Upper lobe of left lung (tissue), 6 donors: ENCODE measurements at regions not wholly inside any gene's neighbourhood (a gene's known extent, or its start where the extent isn't known, plus 50 kb on each side); places are given as distances from the start of the nearest gene placed in this dataset.

ENCODE experiments used
- ATAC-seq, 2 donors: fragments of 200-7000 bp; cut with Tn5 transposase; one replicate each; pipeline ENCODE4 v1.9.1; 2022; ENCODE audit warnings: mild to moderate bottlenecking in 2 of 2, moderate library complexity in 2 of 2; ENCODE audit not compliant: low FRiP score in 2 of 2
- DNase-seq, 2 donors: peaks; one replicate each; pipeline ENCODE4 v3.0.0-alpha.2; 2019 to 2020
- H3K27ac ChIP-seq, 4 donors: fragments of 200-600 bp; sonication (generic); one replicate each; pipeline ENCODE4 v1.5.1; 2016 to 2019
- H3K27me3 ChIP-seq, 4 donors: fragments of 200-600 bp; sonication (generic); one replicate each; pipeline ENCODE4 v1.5.1; 2017 to 2019
- H3K36me3 ChIP-seq, 4 donors: fragments of 200-600 bp; sonication (generic); one replicate each; pipeline ENCODE4 v1.5.1; 2016 to 2019
- H3K4me1 ChIP-seq, 4 donors: fragments of 200-600 bp; sonication (generic); one replicate each; pipeline ENCODE4 v1.5.1; 2018 to 2019
- H3K4me3 ChIP-seq, 4 donors: fragments of 200-600 bp; sonication (generic); one replicate each; pipeline ENCODE4 v1.5.1; 2017 to 2019; ENCODE audit warnings: mild to moderate bottlenecking in 2 of 4, moderate library complexity in 1 of 4
- H3K9me3 ChIP-seq, 4 donors: fragments of 200-600 bp; sonication (generic); one replicate each; pipeline ENCODE4 v1.5.1; 2018 to 2019
- CTCF ChIP-seq, 6 experiments: fragments of 450-650 bp in 4 of 6; fragments of 200-600 bp in 2 of 6; sonication (generic) in 2 of 6; IDR thresholded peaks; one replicate each; pipeline ENCODE4 v1.5.1; 2016 to 2019; ENCODE audit warnings: antibody characterized with exemption in 6 of 6
- EP300 ChIP-seq, 4 donors: sonication (generic); formaldehyde crosslinking; IDR thresholded peaks; one replicate each; pipeline ENCODE4 v1.5.1; 2017; ENCODE audit warnings: antibody characterized with exemption in 4 of 4, control low read depth in 2 of 4
- POLR2A ChIP-seq, 4 donors: fragments of 450-650 bp; IDR thresholded peaks; one replicate each; pipeline ENCODE4 v1.5.1; 2016 to 2017; ENCODE audit warnings: antibody characterized with exemption in 4 of 4, mild to moderate bottlenecking in 2 of 4
- POLR2AphosphoS5 ChIP-seq, 2 donors: sonication (generic); formaldehyde crosslinking; IDR thresholded peaks; one replicate each; pipeline ENCODE4 v1.5.1; 2017; ENCODE audit warnings: antibody characterized with exemption in 2 of 2
- WGBS, 2 donors: methylation state at CpG; one replicate each; pipeline ENCODE4 v1.1.5; 2017 to 2018; 5-methylcytosine and 5-hydroxymethylcytosine counted together
- donor health status: DM: no; HTN: no; CAD: no; lungs with moderate emphysema.
- donor health status: DM: no; HTN: yes; CAD: no; lungs with severe emphysema.

DNA sequence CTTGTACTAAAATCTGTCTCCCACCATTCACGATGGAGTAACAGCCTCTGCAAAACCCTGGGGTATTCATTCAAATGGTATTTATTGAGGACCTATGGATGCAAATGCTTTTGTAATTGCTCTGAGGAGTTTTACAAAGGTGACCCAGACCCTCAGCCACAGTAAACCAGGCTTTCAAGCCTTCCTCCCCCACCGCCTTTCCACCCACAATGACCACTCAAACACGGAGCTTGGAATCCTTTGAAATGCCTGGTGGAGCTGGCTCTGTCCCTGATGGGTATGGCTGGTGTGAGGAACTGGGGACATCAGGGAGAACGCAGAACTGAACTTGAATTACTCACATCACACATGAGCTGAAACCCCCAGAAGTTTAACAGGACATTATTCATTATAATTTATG lies 246.4 kb downstream of the CDH26 start:
- ATAC-seq (no peak), DNase-seq (no peak)
- 68 to 72% methylated on average over 4 of the region's 4 CpGs for WGBS, 2 donors
- TF ChIP-seq POLR2AphosphoS5 (IDR thresholded peaks at IDR 0.05) (no peak), CTCF (IDR thresholded peaks at IDR 0.05) (no peak), POLR2A (IDR thresholded peaks at IDR 0.05) (no peak), EP300 (IDR thresholded peaks at IDR 0.05) (no peak)
- Histone ChIP-seq H3K27ac (no peak overlapping the region), H3K36me3 (no peaks in the 10 kb centered on the region), H3K4me1 (no peaks in the 10 kb centered on the region), H3K9me3 (no peaks in the 10 kb centered on the region), H3K27me3 (no peaks in the 10 kb centered on the region), H3K4me3 (no peak overlapping the region)

DNA sequence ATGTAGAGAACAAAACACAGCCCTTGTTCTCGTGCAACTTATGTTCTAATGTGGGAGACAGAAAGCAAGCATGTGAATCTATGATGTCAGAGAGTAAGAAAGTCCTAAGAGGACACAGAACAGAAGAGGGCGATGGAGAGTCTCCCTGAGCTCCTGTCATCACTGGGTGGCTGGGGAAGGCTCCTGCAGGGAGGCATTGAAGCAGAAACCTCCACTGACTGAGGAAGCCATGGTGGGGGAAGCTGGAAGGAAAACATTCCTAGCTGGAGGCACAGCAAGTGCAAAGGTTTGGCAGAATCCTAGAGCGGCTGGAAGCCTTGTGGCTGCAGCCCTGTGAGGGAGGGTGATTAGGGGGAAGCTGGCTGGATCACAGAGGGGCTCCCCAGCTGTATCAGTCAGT lies 248.0 kb downstream of the CDH26 start:
- H3K4me1 ChIP-seq, result peaks cover 0 to 5% (median 0%) of the 10 kb centered on the region in 4 donors
- DNase-seq (no peak), ATAC-seq (no peak)
- no peak overlapping the region for H3K27ac ChIP-seq
- H3K9me3 ChIP-seq, result no peaks in the 10 kb centered on the region
- no peaks in the 10 kb centered on the region for H3K27me3 ChIP-seq
- WGBS, 2 donors, result 42 to 55% methylated on average over 2 to 3 of the region's 3 CpGs
- H3K36me3 ChIP-seq, result no peaks in the 10 kb centered on the region
- no peak for TF ChIP-seq EP300 (IDR thresholded peaks at IDR 0.05)
- no peak for TF ChIP-seq CTCF (IDR thresholded peaks at IDR 0.05)
- TF ChIP-seq POLR2AphosphoS5 (IDR thresholded peaks at IDR 0.05), result no peak
- TF ChIP-seq POLR2A (IDR thresholded peaks at IDR 0.05), result no peak
- H3K4me3 ChIP-seq, result no peak overlapping the region

DNA sequence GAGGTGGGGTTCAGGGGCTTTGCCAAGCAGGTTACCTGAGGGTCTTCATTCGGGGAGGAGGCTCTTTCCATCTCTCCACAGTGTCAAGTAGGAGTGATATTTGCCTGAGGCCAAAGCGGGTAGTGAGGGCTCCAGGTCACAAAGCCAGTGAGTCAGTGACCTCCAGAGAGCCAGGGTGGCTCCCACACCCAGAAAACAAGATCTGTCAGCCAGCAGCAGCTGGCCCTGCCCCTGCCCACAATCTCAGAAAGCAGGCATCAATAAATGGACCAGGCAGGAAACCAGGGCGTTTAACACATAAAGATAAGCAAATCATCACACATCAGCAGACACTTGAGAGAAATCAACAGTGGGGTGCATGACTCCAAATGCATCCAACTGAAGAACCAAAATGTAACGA lies 250.8 kb downstream of the CDH26 start:
- H3K27ac ChIP-seq, result no peak overlapping the region
- no peak for DNase-seq
- no peak overlapping the region for H3K4me3 ChIP-seq
- no peaks in the 10 kb centered on the region for H3K27me3 ChIP-seq
- no peak for ATAC-seq
- no peaks in the 10 kb centered on the region for H3K9me3 ChIP-seq
- TF ChIP-seq EP300 (IDR thresholded peaks at IDR 0.05), result no peak
- TF ChIP-seq POLR2A (IDR thresholded peaks at IDR 0.05), result no peak
- no peak for TF ChIP-seq POLR2AphosphoS5 (IDR thresholded peaks at IDR 0.05)
- no peak for TF ChIP-seq CTCF (IDR thresholded peaks at IDR 0.05)
- peaks cover 0 to 5% (median 0%) of the 10 kb centered on the region in 4 donors for H3K4me1 ChIP-seq
- H3K36me3 ChIP-seq, result no peaks in the 10 kb centered on the region
- 36 to 42% methylated on average over 4 of the region's 4 CpGs for WGBS, 2 donors

GRCh38 chr20:60210779-60211617 lies 252.8 kb downstream of the CDH26 start:
- Histone ChIP-seq H3K36me3 (no peaks in the 10 kb centered on the region), H3K27me3 (no peaks in the 10 kb centered on the region), H3K4me1 (peaks cover 0 to 5% (median 0%) of the 10 kb centered on the region in 4 donors), H3K9me3 (no peaks in the 10 kb centered on the region), H3K4me3 (no peak overlapping the region), H3K27ac (no peak overlapping the region)
- WGBS, 2 donors, result 38 to 39% methylated on average over 25 of the region's 25 CpGs
- ATAC-seq, result peak; percentile 78 to 86
- peak in 1 of 2 donors; percentile 73 for DNase-seq
- no peak for TF ChIP-seq POLR2AphosphoS5 (IDR thresholded peaks at IDR 0.05)
- no peak for TF ChIP-seq EP300 (IDR thresholded peaks at IDR 0.05)
- peak; percentile 53 to 84 (median 78) for TF ChIP-seq CTCF (IDR thresholded peaks at IDR 0.05)
- TF ChIP-seq POLR2A (IDR thresholded peaks at IDR 0.05), result no peak
